T-helper 9 cell (primary cell): ENCODE measurements at regions not wholly inside any gene's neighbourhood (a gene's known extent, or its start where the extent isn't known, plus 50 kb on each side); places are given as distances from the start of the nearest gene placed in this dataset.

Experiments used
- DNase-seq: peaks from one replicate; pipeline ENCODE4 v3.0.0-alpha.2; 2020

- no peak for DNase-seq
Measured at GRCh38 chr16:65937455-65937854, 429.0 kb upstream of the CDH5 start.

DNA sequence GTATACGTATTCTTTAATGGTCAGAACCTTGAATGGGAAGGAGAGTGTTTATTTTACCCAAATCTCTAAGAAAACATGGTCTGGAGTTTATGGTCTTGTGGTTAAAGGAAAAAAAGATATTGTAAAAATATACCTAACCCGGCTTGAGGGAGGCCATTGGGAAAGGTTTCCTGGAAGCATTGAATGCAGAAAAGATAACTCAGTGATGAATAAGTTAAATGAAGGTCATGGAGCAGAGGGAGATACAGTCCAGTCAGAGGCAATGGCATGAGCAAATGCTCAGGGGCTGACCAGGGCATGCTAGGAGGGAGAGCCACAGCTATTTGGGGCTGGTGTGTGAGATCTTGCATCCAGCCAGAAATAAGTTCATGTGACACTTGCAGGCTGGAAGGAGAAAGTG, 430.4 kb upstream of the CDH5 start:
- no peak for DNase-seq

- no peak for DNase-seq
Measured at GRCh38 chr16:65934443-65934842, 432.0 kb upstream of the CDH5 start.

DNA sequence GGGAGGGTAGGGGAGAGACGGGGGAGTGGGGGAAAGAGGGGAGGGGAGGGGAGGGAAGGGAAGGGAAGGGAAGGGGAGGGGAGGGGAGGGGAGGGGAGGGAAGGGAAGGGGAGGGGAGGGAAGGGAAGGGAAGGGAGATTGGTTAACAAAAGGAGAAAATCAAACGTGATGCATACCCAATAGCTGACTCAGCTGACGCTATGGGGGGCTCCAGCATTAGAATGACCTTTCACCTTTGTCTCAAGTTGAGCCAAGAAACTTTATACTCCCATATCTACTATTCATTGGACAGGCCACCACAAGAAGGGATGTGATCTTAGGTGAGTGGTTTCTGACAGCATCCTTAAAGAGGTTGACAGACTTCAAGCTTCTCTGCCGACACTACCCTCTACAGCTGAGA, 432.8 kb upstream of the CDH5 start:
- DNase-seq: no peak

- DNase-seq: no peak
Measured at GRCh38 chr16:65932350-65933072, 434.0 kb upstream of the CDH5 start.

DNA sequence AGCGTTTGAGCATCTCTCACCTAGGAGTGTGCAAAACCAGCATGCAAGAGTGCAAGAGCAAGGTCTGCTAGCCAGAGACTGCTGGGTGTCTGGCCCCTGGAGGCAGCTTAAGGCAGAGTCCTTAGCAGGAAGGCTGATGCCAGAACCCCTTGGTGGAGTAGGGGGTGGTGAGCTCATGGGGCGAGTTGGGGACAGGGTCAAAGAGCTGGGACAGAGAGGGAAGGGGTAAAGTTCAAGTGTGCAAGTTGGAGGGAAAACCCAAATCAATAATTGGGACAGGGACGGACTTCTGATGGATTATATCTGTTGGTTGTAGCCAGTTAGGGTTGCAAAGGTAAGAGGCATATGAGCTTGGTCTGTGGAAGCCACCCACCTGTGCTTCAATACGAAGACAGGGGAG, 443.6 kb upstream of the CDH5 start:
- no peak for DNase-seq

GRCh38 chr16:65919986-65920376, 446.5 kb upstream of the CDH5 start:
- no peak for DNase-seq

DNA sequence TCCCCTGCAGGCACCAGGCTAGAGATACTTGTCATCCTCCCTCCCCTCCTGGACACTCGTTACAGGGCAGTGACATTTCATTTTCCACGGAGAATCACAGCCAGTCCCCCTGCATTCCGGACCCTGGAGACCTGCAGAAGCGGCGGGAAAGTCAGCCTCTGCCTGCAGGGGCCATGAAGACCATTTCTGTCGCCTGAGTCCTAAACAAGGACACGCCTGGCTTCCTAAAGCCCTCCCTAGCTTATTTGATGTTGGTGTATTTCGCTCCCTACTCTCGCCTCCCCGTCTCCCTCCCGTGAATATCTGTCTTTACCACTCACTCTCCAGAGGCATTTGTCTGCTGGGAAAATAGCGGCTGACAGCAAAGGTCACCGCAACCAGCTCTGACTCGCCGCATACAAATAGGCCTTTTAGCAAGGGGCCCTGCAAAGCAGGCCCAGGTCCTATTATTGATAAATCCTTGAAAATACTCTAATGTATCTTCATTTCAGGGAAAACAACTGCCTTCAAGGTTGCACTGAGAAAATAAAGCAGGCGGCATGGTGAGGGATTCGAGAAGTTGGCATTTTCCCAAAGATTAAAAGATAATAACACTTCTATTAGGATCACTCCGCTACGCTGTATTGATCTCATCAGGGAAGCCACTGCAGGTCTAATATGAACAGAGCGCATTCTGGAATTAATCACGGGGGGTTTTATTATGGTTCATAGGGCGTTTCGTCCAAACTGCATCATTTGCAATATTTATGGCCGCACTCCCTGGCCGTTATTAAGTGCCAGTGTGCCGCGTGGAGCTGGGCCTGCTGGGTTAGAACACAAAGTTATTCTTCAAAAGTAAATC, 447.1 kb upstream of the CDH5 start:
- no peak for DNase-seq

- no peak for DNase-seq
Measured at GRCh38 chr16:65917466-65917865, 449.0 kb upstream of the CDH5 start.

DNA sequence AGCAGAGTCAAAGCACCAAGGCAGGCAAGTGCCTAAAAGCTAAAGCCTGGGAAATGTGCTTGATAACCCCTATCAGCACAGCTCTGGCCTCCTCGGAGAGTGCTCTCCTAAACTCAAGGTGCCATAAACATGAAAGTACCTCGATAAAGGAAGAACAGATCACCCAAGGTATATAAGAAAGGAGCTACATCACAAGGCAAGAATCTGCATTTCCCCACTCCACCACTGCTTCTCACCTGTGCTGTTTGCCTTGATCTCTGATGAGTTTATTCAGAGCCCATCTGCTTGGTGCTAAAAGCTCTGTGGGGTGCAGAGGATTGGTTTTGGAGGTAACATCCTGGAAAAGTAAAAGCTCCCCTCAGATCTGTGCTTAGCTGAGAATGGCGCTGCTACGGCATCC, 449.5 kb upstream of the CDH5 start:
- DNase-seq: no peak

DNA sequence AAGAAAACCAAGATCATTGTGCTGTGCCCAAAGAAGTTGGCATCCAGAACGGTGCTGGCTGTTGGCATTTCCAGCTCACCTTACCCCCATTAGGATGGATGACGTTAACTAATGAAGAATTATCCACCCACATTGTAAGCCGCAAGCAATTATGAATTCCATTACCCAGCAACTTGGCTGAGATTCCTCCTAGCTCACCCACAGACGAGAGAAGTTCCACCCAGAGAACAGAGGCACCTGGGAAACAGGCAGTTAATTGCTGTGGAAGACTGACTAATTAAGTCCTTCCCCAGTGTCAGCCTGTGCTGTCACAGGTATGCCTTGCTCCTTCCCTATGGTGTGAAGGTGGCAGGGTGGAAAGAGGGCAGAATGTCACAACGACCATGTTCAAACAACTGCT, 456.2 kb upstream of the CDH5 start:
- DNase-seq: no peak

DNA sequence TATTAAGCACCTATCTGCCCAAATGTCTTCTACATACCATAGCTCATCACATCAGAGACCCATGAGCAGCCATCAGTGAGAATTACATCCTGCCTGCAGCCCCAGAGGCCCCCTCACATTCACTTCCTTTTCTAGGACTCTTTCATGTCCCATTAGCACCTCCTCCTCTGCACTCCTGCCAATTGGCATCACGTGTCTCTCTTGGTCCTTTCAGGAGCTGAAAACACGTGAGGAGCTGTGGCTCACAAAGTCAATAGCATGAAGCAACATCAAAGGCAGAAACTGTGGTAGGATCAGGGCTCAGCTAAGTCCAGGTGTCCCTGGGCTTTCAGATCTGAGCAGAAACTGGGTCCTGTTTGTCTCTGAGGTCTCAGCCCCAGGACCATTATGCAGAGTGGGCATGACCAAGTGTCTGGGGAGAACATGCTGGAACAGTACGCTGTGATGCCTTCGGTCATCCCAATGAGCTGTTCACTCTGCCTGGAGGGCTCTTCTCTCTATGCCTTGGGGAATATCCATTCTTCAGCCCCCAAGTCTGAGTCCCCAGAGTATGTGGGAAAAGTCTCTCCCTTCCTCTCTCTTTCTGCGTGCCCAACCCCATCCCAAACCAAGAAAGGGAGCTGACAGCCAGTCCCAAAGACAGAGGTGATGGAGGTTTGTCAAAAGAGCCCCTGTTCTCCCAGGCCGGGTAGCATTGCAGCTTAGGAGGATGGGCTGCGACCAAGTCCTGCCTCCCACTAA, 457.0 kb upstream of the CDH5 start:
- no peak for DNase-seq

- DNase-seq: no peak
Measured at GRCh38 chr16:65908568-65908967, 457.9 kb upstream of the CDH5 start.

- no peak for DNase-seq
Measured at GRCh38 chr16:65905331-65905730, 461.2 kb upstream of the CDH5 start.

DNA sequence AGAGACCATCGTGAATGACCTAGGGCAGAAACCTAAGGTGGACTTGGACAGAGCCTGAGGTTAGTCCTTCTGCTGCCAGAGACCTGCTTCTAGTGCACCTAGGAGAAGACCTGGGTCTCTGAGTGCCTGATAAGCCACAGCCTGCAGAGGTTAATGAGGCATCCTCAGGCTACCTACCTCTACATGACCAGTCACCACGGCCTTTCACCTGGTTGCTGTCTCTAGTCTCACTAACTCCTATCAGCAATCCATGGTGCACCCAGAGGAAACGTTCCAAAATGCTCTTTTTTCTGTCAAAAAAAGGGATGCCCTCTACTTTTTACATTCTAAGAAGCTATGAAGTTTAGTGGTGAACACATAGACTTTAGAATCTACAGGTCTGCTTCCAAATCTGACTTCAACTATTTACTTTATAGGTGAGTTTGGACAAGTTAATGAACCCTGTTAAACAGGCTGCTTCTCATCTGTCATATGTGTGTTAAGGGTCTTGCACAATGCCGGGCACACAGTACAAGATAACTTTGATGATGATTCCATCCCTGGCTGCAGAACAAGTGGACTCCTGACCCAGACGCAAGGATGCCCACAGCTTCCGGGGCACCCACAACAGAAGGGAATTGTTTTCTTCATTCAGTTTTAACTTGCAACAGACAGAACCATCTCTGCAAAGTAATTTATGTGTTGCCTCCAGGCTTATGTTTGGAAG, 469.9 kb upstream of the CDH5 start:
- DNase-seq: no peak

DNA sequence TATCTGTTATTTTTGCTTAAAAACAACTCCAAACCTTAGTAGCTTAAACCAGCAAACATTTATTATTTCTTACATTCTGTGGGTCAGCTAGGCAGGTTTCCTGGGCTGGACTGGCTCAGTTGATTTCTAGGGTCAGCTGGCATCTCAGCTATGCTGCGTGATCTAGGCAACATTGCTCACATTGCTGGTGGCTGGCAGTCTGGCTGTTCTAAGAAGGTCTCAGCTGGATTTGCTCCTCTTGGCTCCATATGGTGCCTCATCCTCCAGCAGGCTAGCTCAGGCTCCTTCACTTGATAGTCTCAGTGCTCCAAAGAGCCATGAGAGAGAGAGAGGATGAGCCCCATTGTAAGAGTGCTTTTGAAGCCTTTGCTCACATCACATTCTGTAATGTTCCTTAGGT, 470.6 kb upstream of the CDH5 start:
- no peak for DNase-seq

DNA sequence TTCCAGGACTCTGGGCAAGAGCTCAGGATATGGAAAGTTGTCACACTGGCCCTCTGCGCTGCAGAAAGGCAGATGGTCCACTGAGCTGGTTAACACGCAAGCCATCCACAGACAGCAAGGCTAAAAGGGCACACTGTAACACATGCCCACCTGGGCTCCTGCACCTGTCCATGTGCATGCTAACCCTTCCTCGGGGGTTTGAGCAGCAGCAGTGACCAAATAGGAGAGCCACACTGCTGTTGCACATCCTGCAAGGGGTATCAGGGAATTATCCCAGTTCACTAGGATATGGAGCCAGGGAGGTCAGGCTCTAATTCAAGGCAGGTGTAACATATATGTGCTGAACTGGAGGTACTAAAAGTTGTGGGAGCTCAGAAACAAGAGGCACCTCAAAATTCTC, 471.0 kb upstream of the CDH5 start:
- no peak for DNase-seq

DNA sequence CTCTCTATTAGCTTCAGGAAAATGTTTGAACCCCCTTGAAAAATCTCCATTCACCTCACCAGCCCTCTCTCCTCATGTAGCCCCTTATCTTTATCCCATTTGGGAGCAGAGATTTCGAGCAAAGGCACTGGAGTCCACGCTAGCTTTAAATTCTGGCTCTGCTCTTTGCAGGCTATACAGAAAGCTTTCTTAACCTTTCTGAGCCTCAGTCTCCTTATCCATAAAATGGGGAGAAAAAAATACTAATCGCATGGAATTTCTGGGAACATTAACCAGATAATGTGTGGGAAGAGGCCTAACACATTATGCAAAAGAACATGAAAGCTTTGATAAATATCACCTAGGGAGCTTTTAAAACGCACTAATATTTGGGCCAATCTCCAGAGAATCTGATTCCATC, 476.3 kb upstream of the CDH5 start:
- no peak for DNase-seq

GRCh38 chr16:65889533-65889966, 476.9 kb upstream of the CDH5 start:
- no peak for DNase-seq

- DNase-seq: no peak
Measured at GRCh38 chr16:65888201-65888600, 478.3 kb upstream of the CDH5 start.

DNA sequence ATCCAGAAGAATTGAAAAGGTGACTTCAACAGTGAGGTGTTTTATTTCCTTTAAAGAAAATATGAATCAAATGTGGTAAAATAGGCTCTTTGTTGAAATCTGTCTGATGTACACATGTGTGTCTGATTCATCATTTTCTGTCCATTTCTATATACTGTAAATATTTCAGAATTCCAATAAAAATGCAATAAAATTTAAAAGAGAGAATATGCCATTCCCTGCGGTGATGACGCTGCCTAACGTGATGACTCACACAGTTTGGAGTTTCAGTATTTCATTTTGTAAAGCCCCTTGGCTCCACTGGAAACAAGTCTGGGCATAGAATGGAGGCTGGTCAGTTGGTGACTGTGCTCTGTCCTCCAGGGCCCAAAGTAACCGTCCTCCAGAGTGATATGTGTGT, 482.5 kb upstream of the CDH5 start:
- no peak for DNase-seq

- no peak for DNase-seq
Measured at GRCh38 chr16:65878347-65878746, 488.1 kb upstream of the CDH5 start.

DNA sequence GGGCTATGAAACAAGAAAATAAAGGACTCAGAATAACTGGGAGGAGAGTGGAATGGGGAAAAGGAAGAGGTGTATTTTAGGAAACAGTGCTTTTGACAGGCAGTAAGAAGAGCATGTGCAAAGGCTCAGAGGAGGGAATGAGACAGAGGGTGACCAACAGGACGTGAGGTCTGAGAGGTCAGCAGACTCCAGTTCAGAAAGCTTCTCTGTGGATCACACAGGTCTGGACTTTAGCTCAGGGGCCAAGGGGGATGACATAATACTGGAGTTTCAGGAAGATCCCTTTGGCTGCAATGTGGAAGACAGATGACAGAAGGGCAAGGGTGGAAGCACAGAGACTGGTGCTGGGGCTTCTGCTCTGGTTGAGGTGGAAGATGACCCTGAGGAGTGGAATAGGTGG, 489.9 kb upstream of the CDH5 start:
- DNase-seq: no peak
